Fibroblast of villous mesenchyme (primary cell): ENCODE measurements at regions not wholly inside any gene's neighbourhood (a gene's known extent, or its start where the extent isn't known, plus 50 kb on each side); places are given as distances from the start of the nearest gene placed in this dataset.

Source experiments
- DNase-seq: peaks from one replicate; pipeline ENCODE4 v3.0.0-alpha.2; 2010; ENCODE audit warnings: low read depth
- H3K4me3 ChIP-seq: 2 replicates; pipeline ENCODE4 v1.5.1; 2011; ENCODE audit warnings: low read depth, mild to moderate bottlenecking, low read length
- CTCF ChIP-seq: IDR thresholded peaks from 2 replicates; pipeline ENCODE4 v1.5.1; 2012; ENCODE audit warnings: low read depth, mild to moderate bottlenecking, low read length; ENCODE audit not compliant: insufficient read depth

- peak; percentile 94 for DNase-seq
- peak; percentile 69 for TF ChIP-seq CTCF
- no peak overlapping the region for H3K4me3 ChIP-seq
Measured at GRCh38 chr2:234257859-234258561, 207.5 kb downstream of the SPP2 start.

GRCh38 chr2:234256516-234256915 is 206.0 kb downstream of the SPP2 start:
- no peak for TF ChIP-seq CTCF
- no peak for DNase-seq
- H3K4me3 ChIP-seq = no peak overlapping the region

- DNase-seq = no peak
- H3K4me3 ChIP-seq = no peak overlapping the region
- TF ChIP-seq CTCF = no peak
Measured at GRCh38 chr2:234254783-234255521, 204.4 kb downstream of the SPP2 start.

GRCh38 chr2:234252772-234253171 is 202.3 kb downstream of the SPP2 start:
- no peak overlapping the region for H3K4me3 ChIP-seq
- no peak for DNase-seq
- no peak for TF ChIP-seq CTCF

- no peak for TF ChIP-seq CTCF
- DNase-seq = peak; percentile 98
- H3K4me3 ChIP-seq = no peak overlapping the region
Measured at GRCh38 chr2:234251326-234252271, 201.1 kb downstream of the SPP2 start.

GRCh38 chr2:234250926-234251325 is 200.4 kb downstream of the SPP2 start:
- H3K4me3 ChIP-seq = no peak overlapping the region
- TF ChIP-seq CTCF = no peak
- DNase-seq = no peak
